OCI-LY1 (cell line): ENCODE measurements at regions not wholly inside any gene's neighbourhood (a gene's known extent, or its start where the extent isn't known, plus 50 kb on each side); places are given as distances from the start of the nearest gene placed in this dataset.

ENCODE experiments used
- H2AFZ ChIP-seq: fragments of 200-600 bp; sonication (generic), shearing (Covaris generic); 2 replicates; pipeline ENCODE4 v1.6.0; 2014; ENCODE audit warnings: antibody characterized with exemption, mild to moderate bottlenecking, low read length
- H3F3A ChIP-seq: fragments of 200-600 bp; sonication (generic), shearing (Covaris generic); 2 replicates; pipeline ENCODE4 v1.6.0; 2014; ENCODE audit warnings: mild to moderate bottlenecking, antibody characterized with exemption, low read length, moderate library complexity; ENCODE audit not compliant: insufficient read depth
- H3K27ac ChIP-seq: fragments of 200-600 bp; sonication (generic); 2 replicates; pipeline ENCODE4 v1.5.1; 2014; ENCODE audit warnings: low read length, mixed run types, mild to moderate bottlenecking, low read depth; ENCODE audit not compliant: poor library complexity, severe bottlenecking
- H3K27me3 ChIP-seq: fragments of 200-600 bp; sonication (generic); 2 replicates; pipeline ENCODE4 v1.6.0; 2014; ENCODE audit warnings: antibody characterized with exemption, mild to moderate bottlenecking, low read length, moderate library complexity; ENCODE audit not compliant: insufficient read depth
- H3K36me3 ChIP-seq: fragments of 200-600 bp; sonication (generic); 2 replicates; pipeline ENCODE4 v1.6.1; 2014; ENCODE audit warnings: mild to moderate bottlenecking, antibody characterized with exemption, low read length, moderate library complexity, mixed read lengths; ENCODE audit not compliant: insufficient read depth
- H3K4me1 ChIP-seq: fragments of 200-600 bp; sonication (generic); 2 replicates; pipeline ENCODE4 v1.5.1; 2014; ENCODE audit warnings: mild to moderate bottlenecking, low read length, moderate library complexity; ENCODE audit not compliant: insufficient read depth, severe bottlenecking
- H3K4me2 ChIP-seq: fragments of 200-600 bp; sonication (generic), shearing (Covaris generic); 2 replicates; pipeline ENCODE4 v1.6.1; 2014; ENCODE audit warnings: low read length
- H3K4me3 ChIP-seq: fragments of 200-600 bp; sonication (generic); 2 replicates; pipeline ENCODE4 v1.5.1; 2014; ENCODE audit warnings: low read length, low read depth, mild to moderate bottlenecking, mixed read lengths; ENCODE audit not compliant: poor library complexity, severe bottlenecking
- H3K79me2 ChIP-seq: fragments of 200-600 bp; shearing (Covaris generic); 2 replicates; pipeline ENCODE4 v1.6.1; 2016; ENCODE audit warnings: mixed run types, low read length, mixed read lengths; ENCODE audit not compliant: insufficient read depth
- H3K9ac ChIP-seq: fragments of 200-600 bp; sonication (generic), shearing (Covaris generic); 2 replicates; pipeline ENCODE4 v1.6.1; 2014; ENCODE audit warnings: mild to moderate bottlenecking, low read length, mixed read lengths
- H3K9me2 ChIP-seq: fragments of 200-600 bp; sonication (generic), shearing (Covaris generic); 2 replicates; pipeline ENCODE4 v1.6.1; 2014; ENCODE audit warnings: low read depth, mild to moderate bottlenecking, low read length, mixed read lengths
- H3K9me3 ChIP-seq: fragments of 200-600 bp; shearing (Covaris generic); 2 replicates; pipeline ENCODE4 v1.6.1; 2014; ENCODE audit warnings: low read length, mixed read lengths
- H4K20me1 ChIP-seq: fragments of 200-600 bp; sonication (generic), shearing (Covaris generic); 2 replicates; pipeline ENCODE4 v1.6.0; 2016; ENCODE audit warnings: mild to moderate bottlenecking, low read length; ENCODE audit not compliant: insufficient read depth
- EZH2 ChIP-seq: fragments of 200-600 bp; sonication (generic), shearing (Covaris generic); IDR thresholded peaks from 2 replicates; pipeline ENCODE4 v1.8.0; 2017; ENCODE audit warnings: borderline replicate concordance, mixed run types, mild to moderate bottlenecking, antibody characterized with exemption, low read length, moderate library complexity, mixed read lengths
- TF ChIP-seq, protein P1 (sequence below): fragments of 200-600 bp; sonication (generic), shearing (Covaris generic); IDR thresholded peaks from 2 replicates; pipeline ENCODE4 v1.5.1; 2017; ENCODE audit warnings: mild to moderate bottlenecking, antibody characterized with exemption, low read length, moderate library complexity, mixed read lengths

- Histone ChIP-seq H3F3A (no peaks in the 10 kb centered on the region), H3K4me3 (no peak overlapping the region), H3K36me3 (no peaks in the 10 kb centered on the region), H3K4me1 (no peaks in the 10 kb centered on the region), H3K27me3 (no peaks in the 10 kb centered on the region; the same call in 1 of the 2 replicates), H3K9me3 (no peaks in the 10 kb centered on the region), H3K79me2 (no peaks in the 10 kb centered on the region), H3K9me2 (no peaks in the 10 kb centered on the region), H3K9ac (no peak overlapping the region), H3K4me2 (no peak overlapping the region), H2AFZ (no peak overlapping the region), H3K27ac (no peak overlapping the region), H4K20me1 (no peaks in the 10 kb centered on the region)
- no peak for TF ChIP-seq EZH2
- TF ChIP-seq, protein P1, sequence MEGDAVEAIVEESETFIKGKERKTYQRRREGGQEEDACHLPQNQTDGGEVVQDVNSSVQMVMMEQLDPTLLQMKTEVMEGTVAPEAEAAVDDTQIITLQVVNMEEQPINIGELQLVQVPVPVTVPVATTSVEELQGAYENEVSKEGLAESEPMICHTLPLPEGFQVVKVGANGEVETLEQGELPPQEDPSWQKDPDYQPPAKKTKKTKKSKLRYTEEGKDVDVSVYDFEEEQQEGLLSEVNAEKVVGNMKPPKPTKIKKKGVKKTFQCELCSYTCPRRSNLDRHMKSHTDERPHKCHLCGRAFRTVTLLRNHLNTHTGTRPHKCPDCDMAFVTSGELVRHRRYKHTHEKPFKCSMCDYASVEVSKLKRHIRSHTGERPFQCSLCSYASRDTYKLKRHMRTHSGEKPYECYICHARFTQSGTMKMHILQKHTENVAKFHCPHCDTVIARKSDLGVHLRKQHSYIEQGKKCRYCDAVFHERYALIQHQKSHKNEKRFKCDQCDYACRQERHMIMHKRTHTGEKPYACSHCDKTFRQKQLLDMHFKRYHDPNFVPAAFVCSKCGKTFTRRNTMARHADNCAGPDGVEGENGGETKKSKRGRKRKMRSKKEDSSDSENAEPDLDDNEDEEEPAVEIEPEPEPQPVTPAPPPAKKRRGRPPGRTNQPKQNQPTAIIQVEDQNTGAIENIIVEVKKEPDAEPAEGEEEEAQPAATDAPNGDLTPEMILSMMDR, result no peak
Observed at GRCh38 chr2:128625421-128625820, 306.8 kb upstream of the HS6ST1 start.

GRCh38 chr2:128625963-128626759, 307.5 kb upstream of the HS6ST1 start:
- Histone ChIP-seq H3F3A (no peaks in the 10 kb centered on the region), H3K9me2 (no peaks in the 10 kb centered on the region), H3K27me3 (no peaks in the 10 kb centered on the region; the same call in 1 of the 2 replicates), H2AFZ (no peak overlapping the region), H3K27ac (no peak overlapping the region), H3K79me2 (no peaks in the 10 kb centered on the region), H4K20me1 (no peaks in the 10 kb centered on the region), H3K36me3 (no peaks in the 10 kb centered on the region), H3K9ac (no peak overlapping the region), H3K4me2 (no peak overlapping the region), H3K9me3 (no peaks in the 10 kb centered on the region), H3K4me3 (no peak overlapping the region), H3K4me1 (no peaks in the 10 kb centered on the region)
- TF ChIP-seq, protein P1, result no peak
- TF ChIP-seq EZH2, result no peak

DNA sequence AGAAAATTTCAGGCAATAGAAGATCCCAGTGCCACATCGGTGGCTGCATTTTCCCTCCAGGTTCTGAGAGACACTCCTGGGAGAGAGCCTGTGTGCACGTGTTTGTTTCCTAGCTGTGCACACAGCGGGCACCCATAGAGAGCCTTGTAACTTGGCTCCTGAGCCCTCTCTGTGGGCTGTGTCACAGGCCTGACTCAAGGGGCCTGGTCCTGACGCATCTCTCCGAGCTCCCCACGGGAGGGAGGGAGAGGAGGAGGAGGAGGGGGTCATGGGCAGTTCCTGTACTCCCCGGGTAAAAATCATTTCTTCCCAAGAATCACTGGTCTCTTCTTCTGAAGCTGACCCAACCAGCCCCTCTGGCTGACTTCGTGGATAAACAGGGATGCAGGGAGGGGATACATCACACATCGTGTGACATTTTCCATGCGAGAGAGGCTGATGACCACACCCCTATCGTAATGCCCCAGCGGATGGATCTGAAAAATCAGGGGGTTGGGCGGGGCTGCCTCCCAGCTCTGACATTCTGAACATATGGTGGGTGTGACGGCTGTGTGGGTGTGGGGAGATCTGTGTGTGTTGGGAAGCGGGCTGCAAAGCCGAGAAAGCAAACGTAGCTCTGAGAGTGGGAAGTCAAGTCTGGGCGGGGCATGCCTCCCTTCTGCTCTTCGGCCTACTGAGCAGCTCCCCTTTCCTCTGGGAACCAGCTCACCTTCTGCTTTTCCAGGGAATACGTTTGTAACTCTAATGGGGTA, 308.3 kb upstream of the HS6ST1 start:
- H3K27me3 ChIP-seq, result no peaks in the 10 kb centered on the region; the same call in 1 of the 2 replicates
- H3K36me3 ChIP-seq, result no peaks in the 10 kb centered on the region
- H3K9me3 ChIP-seq, result no peaks in the 10 kb centered on the region
- no peak overlapping the region for H3K9ac ChIP-seq
- no peaks in the 10 kb centered on the region for H3K9me2 ChIP-seq
- TF ChIP-seq EZH2, result no peak
- TF ChIP-seq, protein P1, result no peak
- no peak overlapping the region for H3K27ac ChIP-seq
- no peak overlapping the region for H2AFZ ChIP-seq
- no peaks in the 10 kb centered on the region for H3K79me2 ChIP-seq
- H3K4me2 ChIP-seq, result no peak overlapping the region
- H4K20me1 ChIP-seq, result no peaks in the 10 kb centered on the region
- no peak overlapping the region for H3K4me3 ChIP-seq
- H3K4me1 ChIP-seq, result no peaks in the 10 kb centered on the region
- H3F3A ChIP-seq, result no peaks in the 10 kb centered on the region
